Lung (tissue), 11 donors: ENCODE measurements at regions not wholly inside any gene's neighbourhood (a gene's known extent, or its start where the extent isn't known, plus 50 kb on each side); places are given as distances from the start of the nearest gene placed in this dataset.

Experiments used
- ATAC-seq: fragments of 200-7000 bp; cut with Tn5 transposase; one replicate; pipeline ENCODE4 v1.9.1; 2020; ENCODE audit warnings: moderate number of reproducible peaks; ENCODE audit not compliant: insufficient read depth, low FRiP score
- DNase-seq, 3 donors: peaks; one replicate each; pipeline ENCODE4 v3.0.0-alpha.2; 2013 to 2017
- H3K27ac ChIP-seq, 2 donors: one replicate each; pipeline ENCODE4 v1.5.1; 2013; ENCODE audit warnings: mild to moderate bottlenecking in 2 of 2, moderate library complexity in 2 of 2, control low read depth in 1 of 2, inconsistent platforms in 1 of 2, low read depth in 1 of 2, low read length in 1 of 2
- H3K27me3 ChIP-seq, 3 donors: one replicate each; pipeline ENCODE4 v1.5.1; 2013; ENCODE audit warnings: low read length in 2 of 3; ENCODE audit not compliant: control insufficient read depth in 3 of 3, insufficient read depth in 3 of 3
- H3K36me3 ChIP-seq, 4 donors: one replicate each; pipeline ENCODE4 v1.5.1; 2013; ENCODE audit warnings: low read length in 4 of 4, mild to moderate bottlenecking in 1 of 4, moderate library complexity in 1 of 4; ENCODE audit not compliant: control insufficient read depth in 4 of 4, insufficient read depth in 4 of 4
- H3K4me1 ChIP-seq, 5 donors: one replicate each; pipeline ENCODE4 v1.5.1; 2013; ENCODE audit warnings: low read length in 5 of 5, mild to moderate bottlenecking in 2 of 5, moderate library complexity in 1 of 5; ENCODE audit not compliant: control insufficient read depth in 5 of 5, insufficient read depth in 5 of 5
- H3K4me3 ChIP-seq: one replicate; pipeline ENCODE4 v1.5.1; 2013; ENCODE audit warnings: mild to moderate bottlenecking, control low read depth, moderate library complexity
- H3K9ac ChIP-seq, 2 donors: one replicate each; pipeline ENCODE4 v1.5.1; 2013; ENCODE audit warnings: low read length in 2 of 2, control low read depth in 1 of 2; ENCODE audit not compliant: insufficient read depth in 1 of 2
- H3K9me3 ChIP-seq, 4 donors: one replicate each; pipeline ENCODE4 v1.5.1; 2013; ENCODE audit warnings: low read length in 3 of 4, mild to moderate bottlenecking in 1 of 4, moderate library complexity in 1 of 4; ENCODE audit not compliant: control insufficient read depth in 4 of 4, insufficient read depth in 3 of 4
- CTCF ChIP-seq: IDR thresholded peaks from 2 replicates; pipeline ENCODE4 v1.5.1; 2012; ENCODE audit warnings: mild to moderate bottlenecking; ENCODE audit errors: control extremely low read depth, extremely low read depth
- WGBS, 2 donors: extraction: QIAGEN DNeasy Blood & Tissue Kit; methylation state at CpG; one replicate each; pipeline ENCODE4 v1.1.7; 2013; 5-methylcytosine and 5-hydroxymethylcytosine counted together
- donor health status: control.
- donor health status: control.
- donor health status: Bipolar disorder and iron deficiency.
- donor health status: healthy.
- donor health status: DM: yes; HTN: yes; CAD: no.

- no peak overlapping the region for H3K9ac ChIP-seq
- no peak for TF ChIP-seq CTCF
- ATAC-seq, result no peak
- H3K9me3 ChIP-seq, result peaks cover 0 to 3% (median 0%) of the 10 kb centered on the region in 4 donors
- no peaks in the 10 kb centered on the region for H3K36me3 ChIP-seq
- H3K27me3 ChIP-seq, result no peaks in the 10 kb centered on the region
- H3K4me3 ChIP-seq, result no peak overlapping the region
- no peak overlapping the region for H3K27ac ChIP-seq
- WGBS, 2 donors, result 76 to 95% methylated on average over 5 of the region's 5 CpGs
- no peak for DNase-seq
- no peaks in the 10 kb centered on the region for H3K4me1 ChIP-seq
Measured at GRCh38 chr3:5520237-5520636, 332.7 kb downstream of the EDEM1 start.

GRCh38 chr3:5523125-5523524 lies 335.6 kb downstream of the EDEM1 start:
- TF ChIP-seq CTCF, result no peak
- H3K27me3 ChIP-seq, result no peaks in the 10 kb centered on the region
- 92 to 97% methylated on average over 1 of the region's 1 CpG for WGBS, 2 donors
- no peak for ATAC-seq
- H3K27ac ChIP-seq, result no peak overlapping the region
- H3K4me1 ChIP-seq, result no peaks in the 10 kb centered on the region
- no peak for DNase-seq
- H3K4me3 ChIP-seq, result no peak overlapping the region
- H3K36me3 ChIP-seq, result no peaks in the 10 kb centered on the region
- no peak overlapping the region for H3K9ac ChIP-seq
- H3K9me3 ChIP-seq, result peaks cover 0 to 3% (median 0%) of the 10 kb centered on the region in 4 donors

GRCh38 chr3:5531039-5531438 lies 343.5 kb downstream of the EDEM1 start:
- no peaks in the 10 kb centered on the region for H3K36me3 ChIP-seq
- 82 to 87% methylated on average over 6 of the region's 6 CpGs for WGBS, 2 donors
- H3K9ac ChIP-seq, result no peak overlapping the region
- no peaks in the 10 kb centered on the region for H3K4me1 ChIP-seq
- TF ChIP-seq CTCF, result no peak
- no peak overlapping the region for H3K27ac ChIP-seq
- DNase-seq, result no peak
- no peak for ATAC-seq
- H3K4me3 ChIP-seq, result no peak overlapping the region
- no peaks in the 10 kb centered on the region for H3K27me3 ChIP-seq
- H3K9me3 ChIP-seq, result peaks cover 0 to 10% (median 0%) of the 10 kb centered on the region in 4 donors

- H3K27me3 ChIP-seq, result no peaks in the 10 kb centered on the region
- H3K27ac ChIP-seq, result no peak overlapping the region
- H3K9ac ChIP-seq, result no peak overlapping the region
- ATAC-seq (no peak), DNase-seq (no peak)
- no peak for TF ChIP-seq CTCF
- no peaks in the 10 kb centered on the region for H3K4me1 ChIP-seq
- H3K36me3 ChIP-seq, result no peaks in the 10 kb centered on the region
- H3K9me3 ChIP-seq, result peaks cover 0 to 10% (median 0%) of the 10 kb centered on the region in 4 donors
- H3K4me3 ChIP-seq, result no peak overlapping the region
- 69 to 81% methylated on average over 3 of the region's 3 CpGs for WGBS, 2 donors
Measured at GRCh38 chr3:5531741-5532290, 344.3 kb downstream of the EDEM1 start.
